HG03064 (cell line): ENCODE measurements at regions not wholly inside any gene's neighbourhood (a gene's known extent, or its start where the extent isn't known, plus 50 kb on each side); places are given as distances from the start of the nearest gene placed in this dataset.

Experiments
- ATAC-seq: cut with Tn5 transposase; IDR thresholded peaks from one replicate; pipeline ENCODE4 v1.9.1; 2021; ENCODE audit warnings: low read depth; ENCODE audit not compliant: unreplicated experiment

- ATAC-seq = no peak
Measured at GRCh38 chr14:81946375-81946774, 412.7 kb upstream of the SEL1L start.

DNA sequence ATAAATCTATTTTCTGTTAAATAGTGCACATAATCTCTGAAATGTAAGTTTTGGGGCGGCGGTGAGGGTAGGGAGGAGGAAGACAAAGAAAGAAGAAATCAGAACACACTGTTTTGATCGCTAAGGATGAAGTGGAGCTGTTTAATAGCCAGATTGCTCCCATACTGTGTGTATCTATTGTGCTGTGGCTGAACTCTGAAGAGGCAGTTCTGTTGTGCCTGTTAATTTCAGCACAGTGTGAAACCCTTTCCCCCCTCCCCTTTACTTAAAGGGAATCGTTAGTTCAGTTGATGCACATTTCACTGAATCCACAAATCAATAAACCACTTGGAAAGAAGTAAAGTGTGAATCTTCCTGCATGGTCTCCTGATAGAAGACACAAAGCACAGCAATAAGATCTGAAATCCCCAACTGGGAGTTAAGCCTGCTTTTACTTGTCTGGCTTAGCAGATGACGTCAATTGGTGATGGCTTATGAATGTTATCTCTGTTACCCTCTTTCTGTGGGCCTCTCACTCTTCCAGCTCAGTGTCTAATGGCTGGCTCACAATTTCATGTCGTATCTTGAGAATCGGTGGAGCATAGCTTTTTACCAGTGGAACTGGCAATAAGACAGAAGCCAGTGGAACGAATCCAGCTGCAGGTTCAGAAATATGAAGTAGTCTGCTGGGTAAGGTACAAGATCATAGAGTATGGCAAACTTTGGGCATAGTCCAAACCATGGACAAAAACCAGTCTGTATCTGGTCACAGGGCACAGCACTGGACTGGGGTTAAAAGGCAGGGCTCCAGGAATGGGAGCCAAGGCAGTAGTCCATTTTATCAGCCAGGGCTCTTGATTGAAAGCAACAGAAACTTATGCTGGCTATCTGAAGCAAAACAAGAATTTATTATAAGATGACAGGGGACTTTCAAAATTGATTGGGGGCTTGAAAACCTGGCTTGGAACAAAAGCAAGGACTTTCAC, 413.5 kb upstream of the SEL1L start:
- no peak for ATAC-seq

DNA sequence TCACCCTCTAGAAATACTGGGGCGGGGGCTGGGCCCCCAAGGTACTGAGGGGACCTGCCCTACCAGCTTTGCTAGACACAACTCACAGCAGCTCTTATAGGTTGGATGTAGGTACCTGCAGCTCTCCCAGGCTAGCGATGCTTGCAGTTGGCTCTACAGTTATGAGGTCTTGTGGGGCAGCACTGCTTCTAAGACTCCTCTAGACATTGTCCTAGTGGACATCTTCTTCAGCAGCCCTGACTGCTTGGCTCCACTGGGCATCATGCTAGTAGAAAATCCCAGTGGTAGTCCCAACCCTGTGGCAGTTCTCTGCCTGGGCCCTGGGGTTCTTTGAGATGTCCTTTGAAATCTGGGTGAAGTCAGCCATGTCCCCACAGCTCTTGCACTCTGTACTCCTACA, 419.3 kb upstream of the SEL1L start:
- ATAC-seq = no peak

DNA sequence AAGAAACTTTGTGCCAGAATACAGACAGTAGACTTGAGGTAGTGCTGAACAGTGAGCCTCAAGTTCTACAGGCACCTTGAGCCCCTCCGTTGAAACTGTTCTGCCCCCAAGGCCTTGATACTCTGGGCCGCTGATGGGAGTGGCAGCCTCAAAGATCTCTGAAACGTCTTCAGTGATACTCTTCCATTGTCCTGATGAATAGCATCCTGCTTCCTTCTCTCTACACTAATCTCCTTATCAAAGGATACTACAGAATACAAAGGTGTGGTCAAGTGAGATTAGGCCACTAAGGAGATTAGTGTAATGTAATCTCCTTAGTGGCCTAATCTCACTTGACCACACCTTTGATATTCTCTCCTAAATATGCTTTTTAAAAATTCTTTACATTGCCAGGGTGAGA, 419.8 kb upstream of the SEL1L start:
- no peak for ATAC-seq

- no peak for ATAC-seq
Measured at GRCh38 chr14:81955123-81955522, 421.5 kb upstream of the SEL1L start.

- no peak for ATAC-seq
Measured at GRCh38 chr14:81960781-81961180, 427.1 kb upstream of the SEL1L start.

GRCh38 chr14:81963846-81964245, 430.2 kb upstream of the SEL1L start:
- ATAC-seq = no peak

GRCh38 chr14:81970307-81970706, 436.7 kb upstream of the SEL1L start:
- ATAC-seq = no peak

DNA sequence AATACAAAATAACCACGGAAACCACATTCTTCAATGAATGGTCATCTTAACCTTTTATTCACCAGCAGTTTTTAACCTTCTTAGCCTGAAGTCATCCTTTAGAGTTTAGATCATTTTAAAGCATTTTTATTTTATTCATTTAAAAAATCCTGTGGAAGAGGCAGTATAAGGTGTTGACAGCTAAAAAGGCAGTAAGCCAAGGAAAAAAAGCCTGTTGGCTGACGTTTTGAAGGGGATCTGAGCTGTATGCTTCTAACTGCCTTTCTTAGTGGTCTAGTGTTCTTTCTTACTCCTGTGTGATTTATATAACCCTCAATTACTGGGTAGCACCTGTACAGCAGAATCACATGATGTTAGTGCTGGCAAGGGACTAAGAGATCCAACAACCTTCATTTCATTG, 438.3 kb upstream of the SEL1L start:
- no peak for ATAC-seq

GRCh38 chr14:81972601-81973000, 438.9 kb upstream of the SEL1L start:
- ATAC-seq = no peak

DNA sequence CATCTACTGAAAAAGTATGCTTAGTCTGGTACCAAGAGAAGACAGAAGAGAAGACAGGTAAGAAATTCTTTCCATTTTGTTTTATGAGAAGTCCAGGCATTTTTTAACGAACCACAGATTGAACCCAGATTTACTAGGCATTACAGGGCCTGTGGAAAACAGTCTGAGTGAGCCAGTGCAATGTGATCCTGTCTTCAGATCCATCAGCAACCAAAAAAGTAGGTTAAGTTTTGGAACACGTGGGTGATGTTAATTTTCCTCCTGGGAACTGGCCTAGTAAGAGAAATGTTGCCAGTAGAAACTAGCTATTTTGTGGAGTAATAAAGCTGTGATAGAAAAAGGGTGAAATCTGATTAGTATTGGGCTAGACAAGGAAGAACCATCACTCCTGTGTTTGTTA, 440.9 kb upstream of the SEL1L start:
- no peak for ATAC-seq

DNA sequence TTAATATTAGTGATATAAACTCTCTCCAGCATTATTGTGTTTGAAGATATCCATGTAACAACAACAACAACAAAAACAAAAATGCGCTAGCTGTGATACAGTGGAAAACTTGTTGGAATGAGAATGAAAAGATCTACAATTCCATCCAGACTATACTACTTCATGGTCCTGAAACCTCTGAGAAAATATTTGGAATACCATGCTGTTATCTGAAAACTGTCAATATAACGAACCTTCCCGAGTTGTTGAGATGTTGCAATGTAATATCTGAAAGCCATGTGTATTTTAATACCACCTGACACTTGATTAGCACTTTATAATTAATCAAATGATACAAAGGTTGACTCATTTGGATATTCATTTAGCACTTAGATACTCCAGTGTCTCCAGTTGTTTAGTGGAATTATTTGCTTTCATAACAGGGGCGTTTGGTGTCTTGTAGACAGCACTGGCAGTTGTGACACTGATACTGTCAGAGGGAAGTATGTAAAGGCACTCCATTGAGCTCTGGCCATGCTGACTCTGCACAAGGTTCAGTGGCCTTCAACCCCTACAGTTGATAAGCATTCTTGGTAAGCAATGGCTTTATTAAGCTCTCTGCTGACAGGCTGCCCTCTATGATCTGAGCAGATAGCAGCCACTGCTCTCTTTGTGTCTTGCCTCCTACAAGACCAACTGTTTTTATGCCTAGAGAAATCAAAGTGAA, 447.1 kb upstream of the SEL1L start:
- ATAC-seq = no peak

DNA sequence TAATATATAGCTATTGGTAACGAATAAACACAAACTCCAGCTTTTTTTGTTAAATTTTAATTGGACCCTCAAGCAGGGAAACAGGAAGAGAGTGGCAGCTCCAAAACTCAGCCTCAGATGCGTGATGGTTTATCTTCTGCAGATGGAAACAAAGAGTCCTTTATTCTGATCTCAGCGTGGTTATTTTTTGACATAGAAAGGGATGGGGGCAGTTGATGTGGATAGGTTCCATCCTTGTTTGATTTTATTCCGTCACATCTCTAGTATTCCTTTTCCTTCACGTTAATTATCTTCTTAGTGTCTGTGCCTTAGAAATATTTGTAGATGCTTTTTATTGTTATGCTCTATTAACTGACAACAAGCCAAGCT, 447.6 kb upstream of the SEL1L start:
- no peak for ATAC-seq

GRCh38 chr14:81982046-81982445, 448.4 kb upstream of the SEL1L start:
- no peak for ATAC-seq

DNA sequence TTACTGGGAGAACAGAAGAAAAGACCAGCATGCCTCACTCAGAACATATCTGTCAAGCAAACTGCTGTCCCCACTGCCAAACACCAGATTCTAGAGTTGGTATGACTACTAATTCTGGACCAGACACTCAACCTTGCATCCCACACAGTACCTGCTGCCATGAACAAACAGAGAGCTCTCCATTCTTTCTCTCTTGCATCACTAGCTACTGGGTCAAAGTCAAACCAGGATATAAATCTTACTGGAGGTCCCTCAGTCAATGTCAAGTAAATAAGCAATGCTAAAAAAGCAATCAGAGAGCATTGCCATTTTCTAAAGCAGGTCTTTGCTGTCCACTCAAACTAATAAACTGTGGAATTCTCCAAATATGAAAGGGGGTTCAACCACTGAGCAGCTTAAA, 452.4 kb upstream of the SEL1L start:
- no peak for ATAC-seq

DNA sequence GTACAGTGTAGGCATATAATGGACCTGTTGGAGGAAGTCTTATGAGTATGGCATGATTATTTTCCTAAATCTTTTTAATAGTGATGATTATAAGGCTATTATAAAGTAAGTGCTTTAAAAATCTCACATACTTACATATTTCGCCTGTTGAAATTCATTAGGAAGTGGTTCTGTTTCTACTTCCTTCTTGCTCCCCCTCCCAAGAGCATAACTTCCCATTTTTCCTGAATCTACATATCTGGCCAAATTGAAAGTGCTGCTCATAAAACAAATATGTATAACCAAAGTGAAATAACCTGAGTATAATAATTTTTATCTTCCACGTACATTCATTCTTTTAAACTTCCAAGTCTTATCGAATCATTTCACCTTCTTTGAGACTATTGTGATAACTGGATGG, 455.6 kb upstream of the SEL1L start:
- ATAC-seq = no peak

DNA sequence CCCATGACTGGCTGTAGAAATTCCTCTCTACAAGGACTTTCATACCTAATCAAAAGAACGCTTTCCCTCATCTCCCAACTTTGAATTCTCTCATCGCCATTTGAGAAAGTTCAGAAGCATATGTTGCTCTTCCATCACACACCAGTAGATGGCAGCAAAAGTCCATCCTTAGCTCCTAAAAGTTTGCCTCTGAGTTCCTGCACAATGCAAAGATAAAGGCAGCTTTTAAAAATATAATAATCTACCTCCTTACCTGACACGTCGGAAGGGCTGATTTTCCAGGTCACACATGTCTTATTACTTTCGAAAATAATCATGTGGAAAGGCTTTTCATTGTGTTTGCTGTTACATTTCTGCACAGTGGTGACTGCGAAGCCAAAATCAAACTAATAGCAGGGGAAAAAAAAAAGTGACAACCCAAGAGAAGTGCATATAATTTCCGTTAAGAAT, 456.7 kb upstream of the SEL1L start:
- peak; percentile 64 for ATAC-seq

- no peak for ATAC-seq
Measured at GRCh38 chr14:81991998-81992397, 458.3 kb upstream of the SEL1L start.

- ATAC-seq = no peak
Measured at GRCh38 chr14:81993432-81993831, 459.8 kb upstream of the SEL1L start.

DNA sequence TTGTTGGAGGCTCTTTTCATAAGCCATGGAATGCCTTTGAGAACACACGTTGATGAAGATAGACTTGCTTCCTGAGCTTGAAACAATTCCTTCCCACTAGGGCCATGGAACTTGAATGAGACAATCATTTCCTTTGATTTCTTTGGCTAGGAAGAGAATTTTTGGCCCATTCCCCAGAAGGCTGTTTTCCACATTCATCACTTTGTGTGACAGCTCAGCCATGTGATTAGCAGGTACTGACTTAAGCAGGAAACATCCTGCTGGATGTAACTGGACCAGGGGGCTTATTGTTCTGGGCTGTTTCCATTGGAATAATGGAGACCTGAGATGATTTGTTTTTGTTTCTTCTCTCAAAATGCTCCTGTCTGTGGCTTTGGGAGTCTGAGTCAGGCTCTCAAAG, 469.8 kb upstream of the SEL1L start:
- no peak for ATAC-seq

DNA sequence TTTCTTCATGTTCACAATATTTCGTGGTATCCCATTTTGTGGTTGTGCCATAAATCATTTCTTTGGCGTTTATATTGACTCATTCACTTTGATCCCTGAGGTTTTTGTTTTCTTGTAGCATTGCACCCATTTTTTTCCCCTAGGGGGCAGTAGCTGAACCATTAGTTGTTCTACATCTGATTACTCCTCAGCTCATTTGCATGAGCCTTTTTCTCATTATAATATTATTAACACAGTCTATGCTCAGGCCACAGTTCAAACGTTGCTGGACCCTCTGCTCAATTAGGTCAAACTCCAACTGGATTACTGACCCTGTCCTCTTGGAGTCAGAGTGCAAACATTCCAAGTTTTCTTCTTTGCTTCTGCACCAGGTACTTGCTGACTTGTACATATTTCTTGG, 475.4 kb upstream of the SEL1L start:
- no peak for ATAC-seq

- ATAC-seq = no peak
Measured at GRCh38 chr14:82009993-82010392, 476.3 kb upstream of the SEL1L start.
